GM19324 (cell line): ENCODE measurements at regions not wholly inside any gene's neighbourhood (a gene's known extent, or its start where the extent isn't known, plus 50 kb on each side); places are given as distances from the start of the nearest gene placed in this dataset.
A peak's percentile ranks its signal among the peaks of the same experiment; 100 is the strongest.

Source experiments
- ATAC-seq: cut with Tn5 transposase; IDR thresholded peaks from one replicate; pipeline ENCODE4 v1.9.1; 2021; ENCODE audit warnings: mild to moderate bottlenecking, moderate library complexity; ENCODE audit not compliant: unreplicated experiment, low FRiP score

GRCh38 chr2:8030573-8031303 is 651.1 kb upstream of the ID2 start:
- no peak for ATAC-seq

GRCh38 chr2:8031370-8031769 is 650.5 kb upstream of the ID2 start:
- ATAC-seq: no peak

DNA sequence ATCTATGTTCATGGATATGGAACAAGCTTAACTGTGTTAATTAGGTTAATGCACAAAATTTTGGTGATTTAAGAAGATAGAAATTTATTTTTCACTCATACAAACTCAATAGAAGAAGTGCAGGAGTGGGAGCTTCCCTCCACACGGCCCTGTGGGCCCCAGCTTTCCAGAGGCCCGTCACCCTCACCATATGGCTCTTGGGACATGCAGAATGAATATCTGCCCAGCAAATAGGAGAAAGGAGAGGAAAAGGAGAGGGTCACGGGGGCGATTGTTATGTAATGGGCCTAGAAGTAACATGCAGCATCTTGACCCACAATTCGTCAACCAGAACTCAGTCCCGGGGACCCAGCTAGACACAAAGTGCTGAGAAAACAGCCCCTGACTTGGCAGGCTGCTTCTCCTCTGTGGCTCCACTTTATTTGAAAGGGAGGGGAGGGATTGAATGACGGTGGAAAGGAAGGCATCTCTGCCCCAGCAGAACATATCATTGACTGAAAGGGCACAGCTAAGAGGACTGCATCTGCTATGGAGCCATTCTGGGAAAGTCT is 648.2 kb upstream of the ID2 start:
- no peak for ATAC-seq

DNA sequence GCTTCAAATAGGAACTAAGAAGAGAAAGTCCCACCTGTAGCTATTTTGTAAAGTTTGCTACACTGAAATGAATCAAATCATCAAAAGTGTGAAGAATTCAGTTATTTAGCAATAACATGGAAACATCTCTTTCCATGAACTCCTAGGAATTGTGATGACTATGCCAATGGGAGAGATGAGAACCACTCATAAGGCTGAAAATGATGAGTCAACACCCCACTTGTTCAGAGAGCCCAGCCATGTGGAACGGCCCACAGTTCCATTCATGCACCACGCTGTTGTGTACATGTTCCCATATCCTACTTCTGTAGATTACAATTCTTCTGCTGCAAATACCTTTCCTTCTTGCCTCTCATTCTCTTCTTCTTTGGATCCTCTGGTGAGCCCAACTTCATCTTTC is 645.5 kb upstream of the ID2 start:
- ATAC-seq: no peak

DNA sequence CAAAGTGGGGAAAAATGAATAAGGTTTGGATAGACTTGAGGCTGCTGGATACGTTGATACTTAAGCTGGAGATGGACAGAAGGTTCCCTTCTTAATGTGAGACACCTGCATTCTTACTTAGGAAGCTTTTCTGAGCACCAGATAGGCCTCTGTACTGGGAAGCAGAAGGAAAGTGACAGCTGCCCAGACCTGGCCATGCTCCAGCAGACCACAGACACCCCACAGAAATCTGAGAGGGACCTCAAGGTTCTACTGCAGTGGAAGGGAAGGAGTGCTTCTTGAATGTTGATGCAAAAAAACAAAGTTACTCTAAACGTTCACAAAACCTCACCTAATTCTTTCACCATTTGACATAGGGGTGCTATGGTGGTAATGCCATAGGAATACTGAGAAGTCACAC is 642.1 kb upstream of the ID2 start:
- ATAC-seq: no peak

DNA sequence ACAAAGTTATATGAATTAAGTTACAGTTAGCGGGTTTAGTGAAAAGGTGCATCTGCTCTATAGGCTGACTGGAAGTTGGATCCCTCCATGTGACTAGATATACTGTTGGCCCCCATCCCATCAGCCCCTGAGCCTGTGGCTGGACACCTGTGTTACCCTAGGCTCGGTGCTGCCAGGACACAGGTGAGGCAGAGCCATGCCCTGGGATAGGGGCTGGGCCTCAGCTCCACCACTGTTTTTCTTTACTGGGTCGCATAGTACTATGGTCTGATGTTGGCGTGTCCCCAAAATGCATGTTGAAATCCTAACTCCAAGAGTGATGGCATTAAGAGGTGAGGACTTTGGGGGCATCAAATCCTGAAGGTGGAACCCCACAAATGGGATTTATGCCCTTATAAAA is 638.6 kb upstream of the ID2 start:
- ATAC-seq: no peak

DNA sequence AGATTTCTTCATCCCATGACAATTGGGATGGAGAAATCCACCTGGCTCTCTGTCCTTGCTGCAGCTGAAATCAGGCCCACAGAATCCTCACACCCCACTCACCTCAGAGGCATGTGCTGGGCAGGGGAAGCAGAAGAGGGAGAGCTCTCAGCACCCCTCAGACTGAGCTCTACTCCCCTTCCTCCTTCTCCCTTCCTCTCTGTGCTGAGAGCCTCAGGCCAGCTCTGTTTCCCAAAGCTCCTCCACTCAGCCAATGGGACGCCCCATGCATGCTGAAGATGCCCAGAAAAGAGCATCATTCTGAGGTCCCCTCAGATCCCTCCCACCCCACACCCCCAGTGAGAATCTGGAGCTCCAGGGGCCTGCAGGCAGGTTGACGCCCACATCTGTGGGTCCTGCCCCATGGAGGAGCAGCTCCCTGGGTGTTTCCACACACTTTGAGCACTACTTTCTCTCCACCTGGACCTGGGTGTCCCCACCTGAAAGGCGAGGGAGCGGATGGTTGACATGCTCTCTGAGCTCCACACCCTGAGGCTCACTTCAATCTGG is 637.7 kb upstream of the ID2 start:
- ATAC-seq: no peak

DNA sequence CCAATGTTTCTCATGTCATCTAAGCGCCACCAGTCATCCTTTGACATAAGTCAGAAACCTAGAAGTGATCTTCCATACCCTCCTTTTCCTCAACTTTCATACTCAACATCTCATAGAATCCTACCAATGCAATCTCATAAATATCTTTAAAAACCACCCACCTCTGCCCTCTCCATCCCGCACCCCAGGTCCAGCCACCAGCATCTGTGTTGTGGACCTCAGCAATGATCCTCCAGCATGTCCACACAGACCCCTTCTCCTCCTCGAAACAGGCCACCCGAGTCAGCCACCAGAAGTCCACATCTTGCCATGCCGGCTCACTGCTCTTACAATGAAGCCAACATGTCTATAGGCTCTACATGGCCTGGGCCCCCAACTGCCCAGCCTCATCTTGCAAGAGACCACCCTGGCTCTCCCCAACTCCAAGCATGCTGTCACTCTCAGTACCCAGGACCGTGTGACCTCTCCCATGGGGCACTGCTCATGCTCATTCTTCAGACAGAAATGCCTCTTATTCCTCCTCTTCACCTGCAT is 636.7 kb upstream of the ID2 start:
- ATAC-seq: no peak

GRCh38 chr2:8046849-8047248 is 635.0 kb upstream of the ID2 start:
- no peak for ATAC-seq

DNA sequence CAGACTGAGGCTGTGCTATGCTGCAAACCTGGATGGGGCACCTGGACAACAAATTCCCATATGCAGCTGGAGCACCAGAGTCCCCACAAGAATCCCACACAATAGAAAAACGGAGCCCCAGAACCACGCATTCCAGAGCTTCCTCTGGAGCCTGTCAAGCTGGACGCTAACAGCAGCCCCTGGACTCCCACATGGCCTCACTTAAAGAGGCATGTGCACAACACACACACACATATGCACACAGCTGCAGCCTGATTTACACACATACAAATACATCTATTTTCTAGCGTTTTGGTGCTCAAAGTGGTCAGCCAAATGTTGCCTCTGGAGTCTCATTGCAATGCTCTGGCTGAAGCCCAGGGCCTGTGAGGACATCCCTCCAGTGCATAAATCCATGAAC is 632.7 kb upstream of the ID2 start:
- no peak for ATAC-seq

DNA sequence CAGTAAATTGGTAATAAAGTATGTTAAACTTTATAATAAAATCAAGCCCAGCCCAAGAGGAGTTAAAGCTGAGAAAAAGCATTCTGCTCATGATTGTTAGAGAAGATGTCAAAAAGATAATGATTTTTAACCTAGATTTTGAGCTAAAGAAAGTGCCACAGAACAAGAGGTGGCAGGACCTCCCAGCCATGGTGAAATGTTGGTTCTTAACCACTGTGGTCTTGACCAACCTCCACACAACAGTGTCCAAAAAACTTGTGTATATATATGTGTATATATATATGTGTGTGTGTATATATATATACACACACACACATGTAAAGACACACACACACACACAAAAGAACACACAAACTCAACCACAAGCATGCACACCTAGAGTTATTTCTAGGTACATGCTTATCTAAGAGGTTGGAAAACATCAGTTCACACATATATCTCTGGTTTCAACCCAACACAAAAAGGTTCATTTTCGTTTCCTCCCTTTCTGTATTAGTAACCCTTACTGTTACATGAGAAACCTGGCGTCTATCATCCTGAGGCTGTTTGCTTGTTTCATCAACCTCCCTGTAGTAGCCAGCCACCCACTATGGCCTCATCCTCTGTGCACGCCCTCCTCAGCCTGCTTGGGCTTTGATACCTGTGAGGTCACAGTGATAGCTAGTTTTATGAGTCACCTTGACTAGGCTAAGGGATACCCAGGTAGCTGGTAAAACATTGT is 631.8 kb upstream of the ID2 start:
- peak; percentile 84 for ATAC-seq

- ATAC-seq: no peak
Measured at GRCh38 chr2:8053216-8053615, 628.6 kb upstream of the ID2 start.

DNA sequence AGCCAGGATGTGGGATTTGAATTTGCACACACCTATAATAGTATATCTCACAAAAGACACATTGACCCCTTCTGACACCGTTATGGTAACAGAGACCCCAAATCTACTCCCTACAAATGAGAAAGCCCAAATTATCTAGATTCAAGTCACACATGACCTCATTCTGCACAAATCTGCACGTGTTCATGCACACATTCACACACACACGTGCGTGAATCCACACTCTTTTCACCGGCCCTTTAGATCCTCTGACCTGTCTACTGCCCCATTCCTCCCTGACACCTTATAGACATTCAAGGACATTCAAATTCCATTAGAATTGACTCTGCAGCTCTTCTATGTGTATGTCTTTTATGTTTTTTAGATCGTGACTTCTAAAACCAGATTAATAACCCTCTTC is 627.8 kb upstream of the ID2 start:
- ATAC-seq: no peak

DNA sequence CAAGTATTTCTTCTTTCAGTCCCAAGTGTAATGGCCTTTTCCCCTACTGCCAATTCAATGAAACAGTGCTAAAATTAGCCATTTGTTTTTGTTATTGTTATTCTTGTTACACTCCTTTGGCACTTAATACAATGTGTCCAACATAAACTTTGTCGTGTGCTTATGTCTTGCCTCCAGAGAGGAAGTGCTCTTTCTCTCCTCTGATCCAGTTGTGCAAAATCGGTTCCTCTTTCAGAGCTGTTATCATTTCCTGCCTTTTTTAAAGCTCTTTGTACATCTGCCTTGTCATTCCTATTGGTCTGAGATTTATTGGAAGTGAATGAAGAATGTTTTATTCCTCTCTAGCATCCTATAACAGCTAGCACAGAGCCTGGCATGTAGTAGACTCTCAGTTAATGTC is 623.2 kb upstream of the ID2 start:
- ATAC-seq: no peak

DNA sequence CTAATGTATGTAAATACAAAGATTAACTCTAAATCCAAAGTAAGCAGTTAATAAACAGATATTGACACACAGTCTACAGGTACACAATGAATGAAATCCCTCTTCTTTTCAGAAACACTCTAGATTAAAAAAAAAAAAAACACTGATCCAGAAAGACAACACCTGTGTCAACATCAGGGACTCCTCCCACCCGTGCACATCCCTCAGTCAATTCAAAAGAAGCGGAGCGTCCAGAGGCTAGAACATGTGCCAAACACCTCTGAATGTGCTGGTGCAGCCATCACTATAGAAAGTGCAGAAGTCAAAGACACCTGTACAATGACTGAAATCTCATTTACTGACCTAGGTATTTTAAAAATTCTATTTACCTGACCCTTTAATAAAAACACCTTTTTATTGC is 622.6 kb upstream of the ID2 start:
- no peak for ATAC-seq

DNA sequence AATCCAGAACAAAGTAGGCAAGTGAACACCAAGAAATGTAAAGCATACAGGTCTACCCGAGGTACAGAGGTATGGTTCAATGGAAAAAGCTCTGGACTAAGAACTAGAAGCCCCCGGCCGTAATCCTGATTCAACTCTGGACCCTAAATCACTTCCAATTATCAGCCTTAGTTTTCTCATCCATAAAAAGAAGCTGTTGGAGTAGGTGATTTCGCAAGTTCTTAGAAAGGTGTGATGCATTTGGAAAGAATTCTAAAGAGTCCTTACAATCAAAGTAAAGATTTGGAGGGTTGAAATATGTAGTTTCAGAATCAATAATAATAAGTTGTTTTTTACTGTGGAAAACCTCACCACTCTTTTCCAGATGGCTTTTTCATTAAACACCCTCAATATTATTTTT is 622.1 kb upstream of the ID2 start:
- ATAC-seq: no peak

DNA sequence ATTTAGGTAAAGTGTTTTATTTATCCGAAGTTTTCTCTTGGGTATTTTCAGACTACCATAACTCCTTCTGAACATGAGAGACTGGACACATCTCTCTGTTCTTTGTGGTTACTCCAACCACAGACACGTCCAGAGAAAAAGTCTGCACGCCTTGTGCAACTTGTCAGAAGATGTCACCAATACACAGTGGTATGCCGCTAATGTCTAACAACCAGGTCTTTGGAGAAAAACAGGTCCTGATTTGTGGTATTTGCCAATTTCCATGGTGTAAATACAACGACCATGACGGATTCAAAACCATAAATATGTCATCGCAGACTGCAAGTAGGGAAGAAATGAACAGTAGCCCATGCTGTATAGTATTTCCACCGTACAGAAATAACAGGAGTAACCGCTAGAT is 620.6 kb upstream of the ID2 start:
- no peak for ATAC-seq

- no peak for ATAC-seq
Measured at GRCh38 chr2:8064603-8065002, 617.3 kb upstream of the ID2 start.

GRCh38 chr2:8065191-8065590 is 616.7 kb upstream of the ID2 start:
- no peak for ATAC-seq

GRCh38 chr2:8067784-8068336 is 614.0 kb upstream of the ID2 start:
- ATAC-seq: no peak

GRCh38 chr2:8072907-8073306 is 608.9 kb upstream of the ID2 start:
- no peak for ATAC-seq
